PC-3 (cell line): ENCODE measurements at regions not wholly inside any gene's neighbourhood (a gene's known extent, or its start where the extent isn't known, plus 50 kb on each side); places are given as distances from the start of the nearest gene placed in this dataset.

Source experiments
- ATAC-seq: fragments of 200-7000 bp; cut with Tn5 transposase; 2 replicates; pipeline ENCODE4 v1.9.1; 2020; ENCODE audit warnings: mild to moderate bottlenecking, moderate library complexity
- BruUV-seq: library from RNA; stranded (reverse); fragments of 400-500 nt; replicated peaks from 2 replicates; lab custom pipeline; 2021; lab: Mats Ljungman, UMichigan
- CTCF ChIA-PET: fragments of 300-600 bp; sonication (Branson Sonifier 250); formaldehyde crosslinking; loops from one replicate; lab custom pipeline; 2022; ENCODE audit warnings: antibody characterized with exemption; lab: Charles Lee
- POLR2A ChIA-PET: fragments of 300-600 bp; sonication (Branson Sonifier 250); formaldehyde crosslinking; loops from one replicate; lab custom pipeline; 2022; ENCODE audit warnings: antibody characterized with exemption; ENCODE audit not compliant: unreplicated experiment; lab: Charles Lee
- DNase-seq: peaks from one replicate; pipeline ENCODE4 v3.0.0-alpha.2; 2015
- H2AFZ ChIP-seq: fragments of 300-600 bp; sonication (generic); 2 replicates; pipeline ENCODE4 v1.6.0; 2016; ENCODE audit warnings: antibody characterized with exemption, low read length
- H3F3A ChIP-seq: fragments of 300-600 bp; sonication (generic); one replicate; pipeline ENCODE4 v1.6.0; 2017; ENCODE audit warnings: antibody characterized with exemption, low read length, control low read depth, mild to moderate bottlenecking; ENCODE audit not compliant: unreplicated experiment
- H3K27ac ChIP-seq: fragments of 300-600 bp; sonication (generic); 2 replicates; pipeline ENCODE4 v1.5.1; 2016; ENCODE audit warnings: mild to moderate bottlenecking, low read length
- H3K27me3 ChIP-seq: fragments of 300-600 bp; sonication (generic); 2 replicates; pipeline ENCODE4 v1.6.1; 2016; ENCODE audit warnings: low read length, mixed read lengths
- H3K36me3 ChIP-seq: fragments of 300-600 bp; sonication (generic); 2 replicates; pipeline ENCODE4 v1.6.1; 2016; ENCODE audit warnings: low read depth, mixed run types, low read length, mixed read lengths
- H3K4me1 ChIP-seq: fragments of 300-600 bp; sonication (generic); 2 replicates; pipeline ENCODE4 v1.5.1; 2016; ENCODE audit warnings: low read length; ENCODE audit not compliant: insufficient read depth
- H3K4me2 ChIP-seq: fragments of 300-600 bp; sonication (generic); 2 replicates; pipeline ENCODE4 v1.6.0; 2016; ENCODE audit warnings: low read length
- H3K4me3 ChIP-seq: fragments of 300-600 bp; sonication (generic); 2 replicates; pipeline ENCODE4 v1.5.1; 2016; ENCODE audit warnings: mild to moderate bottlenecking, low read length, mixed read lengths
- H3K79me2 ChIP-seq: fragments of 300-600 bp; sonication (generic); 2 replicates; pipeline ENCODE4 v1.6.1; 2017; ENCODE audit warnings: low read length, mixed read lengths
- H3K9ac ChIP-seq: fragments of 300-600 bp; sonication (generic); 2 replicates; pipeline ENCODE4 v1.6.0; 2016; ENCODE audit warnings: mild to moderate bottlenecking, low read length
- H3K9me2 ChIP-seq: fragments of 300-600 bp; sonication (generic); replicated peaks from 2 replicates; pipeline ENCODE4 v1.6.1; 2016; ENCODE audit warnings: mixed run types, low read length, mixed read lengths
- H3K9me3 ChIP-seq: fragments of 300-600 bp; sonication (generic); 2 replicates; pipeline ENCODE4 v1.6.1; 2016; ENCODE audit warnings: low read length, mixed read lengths
- H4K20me1 ChIP-seq: fragments of 300-600 bp; sonication (generic); 2 replicates; pipeline ENCODE4 v1.6.1; 2016; ENCODE audit warnings: low read length, mixed read lengths
- EZH2 ChIP-seq: fragments of 300-600 bp; sonication (generic); IDR thresholded peaks from one replicate; pipeline ENCODE4 v1.6.1; 2017; ENCODE audit warnings: antibody characterized with exemption, mild to moderate bottlenecking, low read length; ENCODE audit not compliant: unreplicated experiment
- EZH2phosphoT487 ChIP-seq: fragments of 300-600 bp; sonication (generic); IDR thresholded peaks from 2 replicates; pipeline ENCODE4 v1.6.1; 2018; ENCODE audit warnings: mild to moderate bottlenecking, antibody characterized with exemption, low read length, borderline replicate concordance
- intact Hi-C: fragments of 100-400 bp; cut with micrococcal nuclease; formaldehyde crosslinking; loops from 2 replicates; pipeline ENCODE4 v1.9.0; 2023
- TF ChIP-seq, protein P1 (sequence below): fragments of 300-600 bp; sonication (generic); conservative IDR thresholded peaks from 2 replicates; pipeline ENCODE4 v1.5.1; 2017; ENCODE audit warnings: antibody characterized with exemption, low read depth, mild to moderate bottlenecking, low read length

DNA sequence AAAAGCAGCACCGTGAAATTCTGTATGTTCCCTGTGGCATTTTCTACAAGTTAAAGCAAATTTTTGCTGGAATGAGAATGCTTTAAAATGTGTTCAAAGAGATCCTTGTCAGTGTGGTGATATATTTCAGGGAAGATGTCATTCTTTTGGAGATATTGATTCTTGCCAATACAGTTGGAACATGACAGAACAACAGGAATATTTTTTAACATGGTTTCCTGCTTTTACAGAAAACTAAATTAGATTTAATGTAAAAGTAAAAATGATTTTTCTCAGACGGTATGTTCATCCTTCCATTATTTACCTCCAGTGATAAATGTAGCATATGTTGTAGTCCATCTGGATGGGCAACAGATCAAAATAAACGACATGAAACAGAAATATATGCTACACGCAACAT is 474.8 kb downstream of the TMA16 start:
- Histone ChIP-seq H3K9ac (no peak overlapping the region), H3K4me2 (no peak overlapping the region), H3F3A (no peaks in the 10 kb centered on the region), H3K27me3 (no peaks in the 10 kb centered on the region), H3K27ac (no peak overlapping the region), H3K79me2 (no peaks in the 10 kb centered on the region), H3K9me2 (no peaks in the 10 kb centered on the region), H3K9me3 (no peaks in the 10 kb centered on the region), H2AFZ (no peak overlapping the region), H3K4me1 (no peaks in the 10 kb centered on the region), H4K20me1 (no peaks in the 10 kb centered on the region), H3K36me3 (no peaks in the 10 kb centered on the region), H3K4me3 (no peak overlapping the region)
- TF ChIP-seq EZH2 (no peak), EZH2phosphoT487 (no peak)
- TF ChIP-seq, protein P1, sequence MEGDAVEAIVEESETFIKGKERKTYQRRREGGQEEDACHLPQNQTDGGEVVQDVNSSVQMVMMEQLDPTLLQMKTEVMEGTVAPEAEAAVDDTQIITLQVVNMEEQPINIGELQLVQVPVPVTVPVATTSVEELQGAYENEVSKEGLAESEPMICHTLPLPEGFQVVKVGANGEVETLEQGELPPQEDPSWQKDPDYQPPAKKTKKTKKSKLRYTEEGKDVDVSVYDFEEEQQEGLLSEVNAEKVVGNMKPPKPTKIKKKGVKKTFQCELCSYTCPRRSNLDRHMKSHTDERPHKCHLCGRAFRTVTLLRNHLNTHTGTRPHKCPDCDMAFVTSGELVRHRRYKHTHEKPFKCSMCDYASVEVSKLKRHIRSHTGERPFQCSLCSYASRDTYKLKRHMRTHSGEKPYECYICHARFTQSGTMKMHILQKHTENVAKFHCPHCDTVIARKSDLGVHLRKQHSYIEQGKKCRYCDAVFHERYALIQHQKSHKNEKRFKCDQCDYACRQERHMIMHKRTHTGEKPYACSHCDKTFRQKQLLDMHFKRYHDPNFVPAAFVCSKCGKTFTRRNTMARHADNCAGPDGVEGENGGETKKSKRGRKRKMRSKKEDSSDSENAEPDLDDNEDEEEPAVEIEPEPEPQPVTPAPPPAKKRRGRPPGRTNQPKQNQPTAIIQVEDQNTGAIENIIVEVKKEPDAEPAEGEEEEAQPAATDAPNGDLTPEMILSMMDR, result no peak
- ATAC-seq (no peak), DNase-seq (no peak)
- ChIA-PET POLR2A (no interaction called here), CTCF (interaction anchor here (0.7 kb wide), 1 partner anchor 210 kb away, joined by 3 read pairs; no protein-coding TSS in a partner anchor)
- no TSS peak for BruUV-seq
- intact Hi-C loops, result no loop called here

DNA sequence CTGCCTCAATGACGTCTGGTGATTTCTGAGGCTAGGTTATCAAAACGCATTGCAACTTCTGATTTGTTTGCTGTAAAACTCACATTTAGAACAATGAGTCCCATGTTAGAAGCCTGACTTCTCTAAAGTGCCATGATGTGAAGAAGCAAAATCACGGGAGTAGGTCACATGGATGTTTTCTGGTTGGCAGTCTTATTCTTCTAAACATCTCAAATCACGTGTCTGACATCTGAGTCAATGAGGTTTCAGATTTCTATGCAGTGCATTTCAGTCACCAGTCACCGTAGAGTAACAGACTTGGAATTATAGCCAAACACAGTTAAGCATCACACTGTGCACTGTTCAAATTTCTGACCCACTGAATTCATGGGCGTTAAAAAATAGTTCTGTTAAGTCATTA is 482.1 kb downstream of the TMA16 start:
- H3K79me2 ChIP-seq, result no peaks in the 10 kb centered on the region
- H3K27ac ChIP-seq, result no peak overlapping the region
- no peaks in the 10 kb centered on the region for H4K20me1 ChIP-seq
- H3K4me2 ChIP-seq, result no peak overlapping the region
- no peaks in the 10 kb centered on the region for H3K4me1 ChIP-seq
- TF ChIP-seq EZH2phosphoT487, result no peak
- TF ChIP-seq, protein P1, result no peak
- no peak for TF ChIP-seq EZH2
- intact Hi-C loops, result no loop called here
- no peaks in the 10 kb centered on the region for H3K9me3 ChIP-seq
- no TSS peak for BruUV-seq
- no peak overlapping the region for H2AFZ ChIP-seq
- H3K9me2 ChIP-seq, result no peaks in the 10 kb centered on the region
- no peaks in the 10 kb centered on the region for H3F3A ChIP-seq
- no peak overlapping the region for H3K9ac ChIP-seq
- no peak for DNase-seq
- H3K4me3 ChIP-seq, result no peak overlapping the region
- CTCF ChIA-PET, result no interaction called here
- no peaks in the 10 kb centered on the region for H3K27me3 ChIP-seq
- POLR2A ChIA-PET, result no interaction called here
- no peaks in the 10 kb centered on the region for H3K36me3 ChIP-seq
- ATAC-seq, result no peak

DNA sequence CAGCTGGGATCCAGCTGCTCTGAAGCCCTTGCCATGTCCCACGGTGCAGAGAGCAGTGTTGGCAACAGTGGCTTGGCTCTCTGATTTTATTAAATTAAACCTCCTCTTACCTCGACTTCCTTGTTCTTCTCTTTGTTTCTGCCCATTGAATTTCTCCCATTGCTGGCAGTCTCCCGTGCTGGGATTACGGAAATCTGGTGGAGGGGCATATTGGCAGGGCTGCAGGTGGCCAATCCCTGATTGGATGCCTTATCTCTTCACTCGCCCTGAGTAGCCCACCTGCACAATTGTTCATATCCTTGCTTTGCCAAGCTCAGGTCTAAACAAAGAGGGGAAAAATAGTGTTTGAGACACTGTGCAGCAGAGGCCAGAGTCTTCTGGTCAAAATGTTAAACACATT is 493.9 kb downstream of the TMA16 start:
- no peak overlapping the region for H3K27ac ChIP-seq
- no peak overlapping the region for H3K4me2 ChIP-seq
- no peaks in the 10 kb centered on the region for H3K79me2 ChIP-seq
- ATAC-seq (no peak), DNase-seq (no peak)
- no peaks in the 10 kb centered on the region for H3F3A ChIP-seq
- TF ChIP-seq EZH2 (no peak), EZH2phosphoT487 (no peak)
- TF ChIP-seq, protein P1, result no peak
- H3K4me1 ChIP-seq, result peaks cover 7% of the 10 kb centered on the region
- ChIA-PET POLR2A (no interaction called here), CTCF (no interaction called here)
- BruUV-seq, result no TSS peak
- H3K9ac ChIP-seq, result no peak overlapping the region
- no peak overlapping the region for H2AFZ ChIP-seq
- no peaks in the 10 kb centered on the region for H4K20me1 ChIP-seq
- no peaks in the 10 kb centered on the region for H3K27me3 ChIP-seq
- intact Hi-C loops, result no loop called here
- H3K9me3 ChIP-seq, result no peaks in the 10 kb centered on the region
- H3K4me3 ChIP-seq, result no peak overlapping the region
- H3K9me2 ChIP-seq, result no peaks in the 10 kb centered on the region
- H3K36me3 ChIP-seq, result no peaks in the 10 kb centered on the region
